ENCODE measurements at regions not wholly inside any gene's neighbourhood (a gene's known extent, or its start where the extent isn't known, plus 50 kb on each side); places are given as distances from the start of the nearest gene placed in this dataset.

DNA sequence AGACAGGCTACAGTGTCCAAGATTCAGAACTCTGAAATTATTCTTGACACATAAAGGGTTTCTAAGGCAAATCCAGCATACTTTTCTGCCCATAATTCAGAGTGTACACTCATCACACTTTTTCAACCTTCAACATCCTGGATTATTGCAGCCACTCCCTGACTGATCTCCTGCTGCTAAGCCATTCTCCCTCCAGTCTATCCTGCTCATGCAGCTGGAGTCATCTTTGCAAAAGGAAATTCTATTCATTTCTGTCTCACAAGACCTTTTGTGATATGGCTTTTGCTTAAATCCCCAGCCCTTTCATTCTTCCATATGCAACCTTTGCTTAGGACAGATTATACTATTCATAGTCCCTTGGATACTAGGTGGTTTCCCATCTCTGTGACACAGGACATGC is 236.1 kb upstream of the LDB2 start:
- Mint-ChIP-seq H3K36me3 (ENCODE audit: insufficient read depth) (peaks cover 1% of the 10 kb centered on the region), H3K27ac (ENCODE audit: low read depth) (no peak overlapping the region), H3K9me3 (peaks cover 6% of the 10 kb centered on the region), H3K4me3 (no peak overlapping the region), H3K4me1 (no peaks in the 10 kb centered on the region), H3K27me3 (peaks cover 28% of the 10 kb centered on the region)
- no peak for DNase-seq (ENCODE audit: low spot score in 2 of 2)
- no peak for ATAC-seq (replicated peaks; ENCODE audit: extremely low read depth, poor library complexity, severe bottlenecking)

DNA sequence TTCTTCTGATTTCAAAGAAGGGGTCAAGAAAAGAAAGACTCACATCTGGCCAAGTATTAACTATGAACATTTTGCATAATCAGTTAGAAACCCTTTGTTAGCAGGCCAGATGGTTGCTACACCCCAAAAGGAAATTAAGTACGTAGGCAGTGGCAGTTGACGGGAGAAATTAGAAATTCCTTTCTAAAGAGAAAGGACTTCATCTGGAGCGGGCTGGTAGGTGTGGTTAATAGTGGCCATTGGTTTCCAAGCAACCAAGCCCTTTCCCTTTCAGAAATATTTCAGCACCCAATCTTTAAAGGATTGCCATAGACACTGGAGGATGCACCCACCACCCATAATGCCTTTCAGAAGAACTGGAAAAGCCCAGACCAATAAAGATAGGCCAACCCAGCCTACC is 235.7 kb upstream of the LDB2 start:
- Mint-ChIP-seq H3K9me3 (peaks cover 6% of the 10 kb centered on the region), H3K4me1 (no peaks in the 10 kb centered on the region), H3K27me3 (peaks cover 28% of the 10 kb centered on the region), H3K27ac (ENCODE audit: low read depth) (no peak overlapping the region), H3K4me3 (no peak overlapping the region), H3K36me3 (ENCODE audit: insufficient read depth) (peaks cover 1% of the 10 kb centered on the region)
- DNase-seq (ENCODE audit: low spot score in 2 of 2), result no peak
- no peak for ATAC-seq (replicated peaks; ENCODE audit: extremely low read depth, poor library complexity, severe bottlenecking)

DNA sequence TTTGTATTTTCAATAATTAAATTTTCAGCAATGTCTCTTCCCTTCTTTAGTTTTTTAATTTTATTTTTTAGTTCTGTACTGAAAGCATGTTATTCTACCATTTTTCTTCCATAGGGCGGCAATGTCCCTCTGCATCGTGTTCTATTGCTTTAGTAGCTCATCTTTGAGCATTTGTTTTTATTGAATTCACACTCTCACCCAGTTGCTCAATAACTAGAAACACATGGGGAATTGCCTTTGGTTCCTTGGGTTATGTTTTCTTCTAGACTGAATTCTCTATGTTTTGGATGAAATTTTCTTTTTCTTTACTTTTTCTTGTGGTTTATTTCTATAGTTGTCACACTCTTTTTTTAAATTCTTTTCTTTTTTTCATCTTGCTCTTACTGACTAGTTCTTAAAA is 233.8 kb upstream of the LDB2 start:
- no peaks in the 10 kb centered on the region for H3K4me1 Mint-ChIP-seq

DNA sequence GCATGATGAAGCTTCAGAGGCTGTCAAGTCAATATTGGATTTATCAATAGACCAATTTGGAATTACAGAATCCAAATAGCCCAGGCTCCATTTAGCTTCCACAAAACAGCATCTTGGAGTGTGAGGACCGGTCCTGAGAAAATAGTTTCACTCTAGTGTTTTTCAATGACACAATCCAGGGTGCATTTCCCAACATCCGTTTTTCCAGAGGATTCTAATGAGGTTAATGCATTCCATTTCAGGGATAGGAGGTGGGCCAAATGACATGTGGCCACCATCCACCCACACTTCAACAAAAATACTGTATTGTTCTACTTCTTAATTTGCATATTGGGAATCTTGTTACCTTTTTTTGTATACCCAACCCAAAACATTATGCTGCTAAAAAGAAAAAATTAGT is 229.8 kb upstream of the LDB2 start:
- peaks cover 1% of the 10 kb centered on the region for H3K36me3 Mint-ChIP-seq (ENCODE audit: insufficient read depth)
- no peaks in the 10 kb centered on the region for H3K9me3 Mint-ChIP-seq
- H3K27me3 Mint-ChIP-seq, result peaks cover 9% of the 10 kb centered on the region
- no peak overlapping the region for H3K4me3 Mint-ChIP-seq
- H3K4me1 Mint-ChIP-seq, result no peaks in the 10 kb centered on the region
- ATAC-seq (replicated peaks; ENCODE audit: extremely low read depth, poor library complexity, severe bottlenecking) (no peak), DNase-seq (ENCODE audit: low spot score in 2 of 2) (no peak)
- no peak overlapping the region for H3K27ac Mint-ChIP-seq (ENCODE audit: low read depth)

More for the DNA sequence above, 233.8 kb upstream of the LDB2 start:
- no peak overlapping the region for H3K4me3 Mint-ChIP-seq
- peaks cover 1% of the 10 kb centered on the region for H3K36me3 Mint-ChIP-seq (ENCODE audit: insufficient read depth)
- H3K27me3 Mint-ChIP-seq, result peaks cover 28% of the 10 kb centered on the region
- DNase-seq (ENCODE audit: low spot score in 2 of 2) (no peak), ATAC-seq (replicated peaks; ENCODE audit: extremely low read depth, poor library complexity, severe bottlenecking) (no peak)
- peaks cover 6% of the 10 kb centered on the region for H3K9me3 Mint-ChIP-seq
- H3K27ac Mint-ChIP-seq (ENCODE audit: low read depth), result no peak overlapping the region

DNA sequence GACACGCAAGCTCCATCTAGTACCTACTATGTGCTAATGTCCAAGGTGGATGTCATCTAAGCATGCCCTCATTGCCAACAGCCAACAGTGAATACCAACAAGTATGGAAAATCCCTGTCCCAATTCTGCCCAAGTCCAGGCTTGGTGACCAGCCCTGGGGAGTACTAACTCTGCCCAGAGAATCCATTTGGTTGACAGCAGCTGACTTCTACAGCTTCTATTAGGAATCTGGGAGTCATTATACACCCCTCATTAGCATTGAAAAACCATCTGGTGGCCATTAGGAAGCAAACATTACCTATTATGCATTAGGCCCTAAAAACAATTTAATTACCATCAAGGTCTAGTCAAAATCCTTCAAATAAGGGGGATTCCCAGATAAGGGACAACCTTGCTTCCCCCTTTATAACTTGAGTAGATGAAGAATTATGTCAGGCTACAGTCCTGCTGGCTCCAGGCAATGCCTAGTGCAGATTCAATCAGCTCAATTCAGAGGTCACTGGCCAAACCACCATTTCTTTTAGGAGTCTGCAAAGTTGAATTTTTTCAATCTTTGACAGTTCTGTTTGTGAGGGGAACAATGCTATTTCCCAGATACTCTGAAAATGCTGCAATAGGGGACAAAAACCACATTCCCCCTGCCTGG is 228.0 kb upstream of the LDB2 start:
- H3K4me3 Mint-ChIP-seq, result no peak overlapping the region
- H3K36me3 Mint-ChIP-seq (ENCODE audit: insufficient read depth), result peaks cover 1% of the 10 kb centered on the region
- H3K27me3 Mint-ChIP-seq, result no peaks in the 10 kb centered on the region
- no peaks in the 10 kb centered on the region for H3K4me1 Mint-ChIP-seq
- ATAC-seq (replicated peaks; ENCODE audit: extremely low read depth, poor library complexity, severe bottlenecking) (no peak), DNase-seq (ENCODE audit: low spot score in 2 of 2) (no peak)
- no peaks in the 10 kb centered on the region for H3K9me3 Mint-ChIP-seq
- no peak overlapping the region for H3K27ac Mint-ChIP-seq (ENCODE audit: low read depth)

DNA sequence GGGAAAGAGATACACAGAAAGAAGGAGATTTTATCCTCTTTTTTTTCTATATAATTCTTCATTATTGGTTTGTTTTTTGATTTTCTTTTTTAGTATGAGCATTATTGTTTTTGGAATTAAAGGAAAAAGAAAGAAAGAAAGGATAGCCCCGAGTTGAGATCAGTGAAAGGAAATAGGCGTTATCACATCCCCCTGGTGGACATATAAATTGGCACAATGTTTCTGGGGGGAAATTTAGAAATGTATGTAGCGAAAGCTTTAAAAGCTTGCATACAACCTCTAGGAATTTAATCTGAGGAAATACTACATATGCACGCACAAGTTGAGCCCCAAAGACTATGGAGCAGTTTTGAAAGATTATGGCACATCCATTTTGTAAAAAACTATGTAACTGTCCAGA is 226.3 kb upstream of the LDB2 start:
- DNase-seq (ENCODE audit: low spot score in 2 of 2) (no peak), ATAC-seq (replicated peaks; ENCODE audit: extremely low read depth, poor library complexity, severe bottlenecking) (no peak)
- Mint-ChIP-seq H3K27ac (ENCODE audit: low read depth) (no peak overlapping the region), H3K36me3 (ENCODE audit: insufficient read depth) (no peaks in the 10 kb centered on the region), H3K27me3 (no peaks in the 10 kb centered on the region), H3K9me3 (no peaks in the 10 kb centered on the region), H3K4me3 (no peak overlapping the region), H3K4me1 (no peaks in the 10 kb centered on the region)

DNA sequence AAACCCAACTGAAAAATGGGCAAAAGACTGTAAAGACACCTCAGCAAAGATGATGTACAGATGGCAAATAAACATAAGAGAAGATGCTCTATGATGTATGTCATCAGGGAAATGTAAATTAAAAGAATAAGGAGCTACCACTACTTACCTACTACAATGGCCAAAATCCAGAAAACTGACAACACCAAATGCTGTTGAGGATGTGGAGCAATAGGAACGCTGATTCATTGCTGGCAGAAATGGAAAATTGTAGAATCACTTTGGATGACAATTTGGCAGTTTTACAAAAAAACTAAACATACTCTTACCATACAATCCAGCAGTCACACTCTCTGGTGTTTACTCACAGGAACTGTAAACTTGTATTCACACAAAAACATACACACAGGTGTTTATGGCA is 222.3 kb upstream of the LDB2 start:
- DNase-seq (ENCODE audit: low spot score in 2 of 2) (no peak), ATAC-seq (replicated peaks; ENCODE audit: extremely low read depth, poor library complexity, severe bottlenecking) (no peak)
- no peaks in the 10 kb centered on the region for H3K36me3 Mint-ChIP-seq (ENCODE audit: insufficient read depth)
- H3K9me3 Mint-ChIP-seq, result no peaks in the 10 kb centered on the region
- H3K27ac Mint-ChIP-seq (ENCODE audit: low read depth), result no peak overlapping the region
- no peaks in the 10 kb centered on the region for H3K27me3 Mint-ChIP-seq
- no peak overlapping the region for H3K4me3 Mint-ChIP-seq
- H3K4me1 Mint-ChIP-seq, result no peaks in the 10 kb centered on the region

DNA sequence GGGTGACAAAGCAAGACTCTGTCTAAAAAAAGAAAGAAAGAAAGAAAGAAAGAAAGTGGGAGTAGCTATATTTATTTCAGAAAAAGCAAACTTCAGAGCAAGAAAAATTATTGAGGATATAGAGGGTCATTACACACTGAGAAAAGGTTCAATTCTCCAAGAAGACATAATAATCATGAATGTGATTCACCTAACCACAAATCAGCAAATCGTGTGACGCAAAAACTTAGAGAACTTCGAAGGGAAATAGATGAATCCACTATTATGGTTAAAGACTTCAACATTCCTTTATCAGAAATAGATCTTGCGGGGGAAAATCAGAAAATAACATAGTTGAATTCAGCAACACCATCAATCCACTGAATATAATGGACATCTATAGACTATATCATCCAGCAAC is 219.3 kb upstream of the LDB2 start:
- DNase-seq (ENCODE audit: low spot score in 2 of 2), result no peak
- Mint-ChIP-seq H3K27me3 (peaks cover 19% of the 10 kb centered on the region), H3K4me3 (no peak overlapping the region), H3K4me1 (no peaks in the 10 kb centered on the region), H3K9me3 (no peaks in the 10 kb centered on the region), H3K36me3 (ENCODE audit: insufficient read depth) (no peaks in the 10 kb centered on the region), H3K27ac (ENCODE audit: low read depth) (no peak overlapping the region)
- ATAC-seq (replicated peaks; ENCODE audit: extremely low read depth, poor library complexity, severe bottlenecking), result no peak

DNA sequence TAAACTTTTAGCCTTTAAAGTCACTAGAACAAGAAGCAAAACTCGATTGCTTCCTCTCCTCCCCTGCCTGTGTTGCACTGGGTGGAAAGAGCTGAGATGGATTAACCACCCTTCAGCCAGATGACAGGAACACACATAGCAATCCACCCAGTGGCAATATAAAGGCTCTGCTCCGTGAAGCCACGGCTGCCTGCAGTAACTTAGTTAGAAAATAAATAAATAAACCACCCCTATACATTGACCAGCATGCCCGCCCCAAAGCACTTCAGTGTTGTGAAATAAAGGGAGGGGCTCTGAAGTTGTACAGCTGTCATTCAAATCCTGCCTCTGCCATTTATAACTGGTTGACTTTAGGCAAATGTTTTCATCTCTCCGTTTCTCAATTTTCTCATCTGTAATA is 217.1 kb upstream of the LDB2 start:
- Mint-ChIP-seq H3K27ac (ENCODE audit: low read depth) (no peak overlapping the region), H3K27me3 (peaks cover 19% of the 10 kb centered on the region), H3K9me3 (no peaks in the 10 kb centered on the region), H3K4me3 (no peak overlapping the region), H3K4me1 (no peaks in the 10 kb centered on the region), H3K36me3 (ENCODE audit: insufficient read depth) (no peaks in the 10 kb centered on the region)
- DNase-seq (ENCODE audit: low spot score in 2 of 2) (no peak), ATAC-seq (replicated peaks; ENCODE audit: extremely low read depth, poor library complexity, severe bottlenecking) (no peak)

DNA sequence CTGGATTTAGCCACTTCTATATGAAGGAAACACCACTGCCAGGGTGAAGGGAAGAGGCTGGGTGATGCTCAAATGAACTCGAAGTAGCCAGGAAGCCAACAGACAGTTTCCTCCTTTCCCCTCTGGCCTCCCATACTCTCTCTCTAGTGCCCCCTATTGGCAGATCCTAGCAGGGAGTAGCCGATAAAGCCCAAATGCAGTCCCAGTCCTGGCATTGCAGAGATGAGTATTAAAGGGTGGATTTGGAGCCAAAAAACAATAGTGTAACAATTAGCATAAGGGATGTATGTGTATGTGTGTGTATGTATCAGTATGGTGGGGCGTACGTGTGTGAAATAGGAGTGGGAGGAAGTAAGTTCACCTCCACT is 213.8 kb upstream of the LDB2 start:
- ATAC-seq (replicated peaks; ENCODE audit: extremely low read depth, poor library complexity, severe bottlenecking), result no peak
- H3K4me1 Mint-ChIP-seq, result no peaks in the 10 kb centered on the region
- DNase-seq (ENCODE audit: low spot score in 2 of 2), result no peak
- H3K9me3 Mint-ChIP-seq, result no peaks in the 10 kb centered on the region
- peaks cover 19% of the 10 kb centered on the region for H3K27me3 Mint-ChIP-seq
- no peaks in the 10 kb centered on the region for H3K36me3 Mint-ChIP-seq (ENCODE audit: insufficient read depth)
- no peak overlapping the region for H3K4me3 Mint-ChIP-seq
- no peak overlapping the region for H3K27ac Mint-ChIP-seq (ENCODE audit: low read depth)

DNA sequence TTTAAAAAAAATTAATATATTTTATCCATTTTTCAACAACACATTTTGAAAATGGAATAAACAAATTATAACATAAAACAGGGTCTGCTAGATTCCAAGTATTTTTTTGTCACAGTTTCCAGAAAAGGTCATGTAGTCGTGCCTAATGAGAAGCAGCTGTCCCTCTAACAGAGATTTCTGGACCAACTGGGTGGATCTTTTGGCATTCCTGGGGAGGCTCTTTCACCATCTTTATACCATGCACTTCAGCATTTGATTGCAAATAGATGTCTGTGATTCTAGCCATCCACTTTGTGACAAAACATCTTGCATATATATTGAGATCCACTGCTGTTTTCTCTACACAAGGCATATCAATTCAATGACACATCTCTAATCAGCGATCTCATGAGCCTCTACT is 210.7 kb upstream of the LDB2 start:
- H3K36me3 Mint-ChIP-seq (ENCODE audit: insufficient read depth), result no peaks in the 10 kb centered on the region
- no peak overlapping the region for H3K4me3 Mint-ChIP-seq
- H3K27ac Mint-ChIP-seq (ENCODE audit: low read depth), result no peak overlapping the region
- ATAC-seq (replicated peaks; ENCODE audit: extremely low read depth, poor library complexity, severe bottlenecking) (no peak), DNase-seq (ENCODE audit: low spot score in 2 of 2) (no peak)
- H3K9me3 Mint-ChIP-seq, result no peaks in the 10 kb centered on the region
- H3K27me3 Mint-ChIP-seq, result peaks cover 8% of the 10 kb centered on the region
- H3K4me1 Mint-ChIP-seq, result no peaks in the 10 kb centered on the region

DNA sequence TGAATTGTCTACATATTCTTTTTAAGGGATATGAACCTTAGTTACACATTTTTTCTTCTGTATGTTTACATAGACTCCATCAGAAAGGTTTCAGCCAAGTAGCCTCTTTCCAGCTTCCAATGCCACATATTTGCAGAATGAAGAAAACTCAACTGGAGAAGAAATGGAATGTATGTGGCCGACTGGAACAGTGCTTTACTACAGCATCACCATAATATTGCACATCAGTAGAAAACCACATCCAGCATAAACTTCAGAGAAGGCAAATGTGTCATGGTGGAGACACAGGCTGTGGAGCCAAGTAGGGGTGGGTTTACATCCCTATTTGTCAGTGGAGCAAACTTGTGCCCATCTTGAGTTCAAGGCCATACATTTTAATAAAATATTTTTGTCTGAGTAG is 204.8 kb upstream of the LDB2 start:
- Mint-ChIP-seq H3K27ac (ENCODE audit: low read depth) (no peak overlapping the region), H3K4me3 (no peak overlapping the region), H3K4me1 (no peaks in the 10 kb centered on the region), H3K36me3 (ENCODE audit: insufficient read depth) (no peaks in the 10 kb centered on the region), H3K27me3 (no peaks in the 10 kb centered on the region), H3K9me3 (no peaks in the 10 kb centered on the region)
- ATAC-seq (replicated peaks; ENCODE audit: extremely low read depth, poor library complexity, severe bottlenecking) (no peak), DNase-seq (ENCODE audit: low spot score in 2 of 2) (no peak)

DNA sequence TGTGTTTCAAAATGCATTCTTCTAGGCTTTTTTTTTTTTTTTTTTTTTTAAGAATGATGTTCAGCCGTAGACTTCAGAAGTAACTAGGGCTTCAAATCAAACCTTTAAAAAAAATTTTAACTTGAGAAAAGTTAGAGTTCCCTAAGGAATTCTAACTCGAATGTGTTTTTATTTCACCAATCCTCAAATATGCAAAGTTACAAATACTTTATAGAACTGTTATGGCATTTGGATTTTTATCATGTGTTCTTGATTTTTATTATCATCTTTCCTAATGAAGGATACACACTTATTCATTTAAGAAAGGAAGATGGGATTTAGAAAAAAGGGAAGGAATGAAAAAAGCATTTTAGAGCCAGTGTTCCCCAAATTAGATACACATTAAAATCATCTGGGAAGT is 200.6 kb upstream of the LDB2 start:
- DNase-seq (ENCODE audit: low spot score in 2 of 2), result no peak
- Mint-ChIP-seq H3K9me3 (no peaks in the 10 kb centered on the region), H3K36me3 (ENCODE audit: insufficient read depth) (no peaks in the 10 kb centered on the region), H3K4me3 (no peak overlapping the region), H3K27me3 (peaks cover 14% of the 10 kb centered on the region), H3K27ac (ENCODE audit: low read depth) (no peak overlapping the region), H3K4me1 (no peaks in the 10 kb centered on the region)
- ATAC-seq (replicated peaks; ENCODE audit: extremely low read depth, poor library complexity, severe bottlenecking), result no peak

DNA sequence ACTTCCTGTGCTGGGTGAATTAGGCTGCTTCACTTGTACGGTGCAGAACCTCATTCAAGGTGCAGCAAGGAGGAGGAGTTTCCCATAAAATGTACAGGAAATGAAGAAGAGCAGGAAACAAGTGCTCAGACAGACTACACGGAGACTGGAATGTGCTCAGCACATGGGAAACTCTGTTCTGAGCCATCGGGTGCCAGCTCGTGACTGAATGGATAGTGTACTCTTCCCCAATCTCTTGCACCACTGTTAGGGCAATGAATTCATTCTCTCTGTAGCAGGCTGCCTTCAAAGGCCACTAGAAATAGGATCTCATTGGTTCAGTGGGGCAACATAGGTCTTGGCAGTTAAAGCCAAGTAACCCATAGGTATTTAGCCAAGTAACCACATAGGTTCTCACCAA is 200.0 kb upstream of the LDB2 start:
- no peak overlapping the region for H3K4me3 Mint-ChIP-seq
- no peak overlapping the region for H3K27ac Mint-ChIP-seq (ENCODE audit: low read depth)
- H3K27me3 Mint-ChIP-seq, result peaks cover 14% of the 10 kb centered on the region
- no peaks in the 10 kb centered on the region for H3K4me1 Mint-ChIP-seq
- no peaks in the 10 kb centered on the region for H3K9me3 Mint-ChIP-seq
- ATAC-seq (replicated peaks; ENCODE audit: extremely low read depth, poor library complexity, severe bottlenecking) (no peak), DNase-seq (ENCODE audit: low spot score in 2 of 2) (no peak)
- no peaks in the 10 kb centered on the region for H3K36me3 Mint-ChIP-seq (ENCODE audit: insufficient read depth)

All from central memory CD8-positive, alpha-beta T cell (primary cell).